ENCODE measurements at regions not wholly inside any gene's neighbourhood (a gene's known extent, or its start where the extent isn't known, plus 50 kb on each side); places are given as distances from the start of the nearest gene placed in this dataset.

GRCh38 chr5:94040591-94041148, 299.3 kb upstream of the POU5F2 start:
- TF ChIP-seq, protein P1, sequence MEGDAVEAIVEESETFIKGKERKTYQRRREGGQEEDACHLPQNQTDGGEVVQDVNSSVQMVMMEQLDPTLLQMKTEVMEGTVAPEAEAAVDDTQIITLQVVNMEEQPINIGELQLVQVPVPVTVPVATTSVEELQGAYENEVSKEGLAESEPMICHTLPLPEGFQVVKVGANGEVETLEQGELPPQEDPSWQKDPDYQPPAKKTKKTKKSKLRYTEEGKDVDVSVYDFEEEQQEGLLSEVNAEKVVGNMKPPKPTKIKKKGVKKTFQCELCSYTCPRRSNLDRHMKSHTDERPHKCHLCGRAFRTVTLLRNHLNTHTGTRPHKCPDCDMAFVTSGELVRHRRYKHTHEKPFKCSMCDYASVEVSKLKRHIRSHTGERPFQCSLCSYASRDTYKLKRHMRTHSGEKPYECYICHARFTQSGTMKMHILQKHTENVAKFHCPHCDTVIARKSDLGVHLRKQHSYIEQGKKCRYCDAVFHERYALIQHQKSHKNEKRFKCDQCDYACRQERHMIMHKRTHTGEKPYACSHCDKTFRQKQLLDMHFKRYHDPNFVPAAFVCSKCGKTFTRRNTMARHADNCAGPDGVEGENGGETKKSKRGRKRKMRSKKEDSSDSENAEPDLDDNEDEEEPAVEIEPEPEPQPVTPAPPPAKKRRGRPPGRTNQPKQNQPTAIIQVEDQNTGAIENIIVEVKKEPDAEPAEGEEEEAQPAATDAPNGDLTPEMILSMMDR (IDR thresholded peaks at IDR 0.05), result no peak

- TF ChIP-seq, protein P1 (IDR thresholded peaks at IDR 0.05), result no peak
Measured at GRCh38 chr5:94039101-94039500, 297.7 kb upstream of the POU5F2 start.

DNA sequence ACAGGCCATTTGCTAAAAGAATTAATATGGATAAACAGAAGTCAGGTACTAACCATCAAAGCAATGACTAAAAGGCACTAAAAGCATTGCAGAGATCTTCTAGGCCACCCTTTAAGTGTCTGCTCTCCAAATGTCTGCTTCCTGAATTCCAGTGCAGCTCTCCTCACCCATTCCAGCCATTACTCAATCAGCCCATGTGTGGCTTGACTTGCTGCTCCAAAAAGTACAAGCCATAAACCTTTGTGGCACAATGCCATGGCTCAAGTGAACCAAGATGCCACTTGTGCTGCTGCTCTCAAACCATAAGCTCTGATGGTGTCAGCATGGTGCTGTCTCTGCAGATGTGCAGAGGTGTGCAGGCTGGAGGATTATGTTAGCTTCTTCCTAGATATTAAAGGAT, 290.2 kb upstream of the POU5F2 start:
- TF ChIP-seq, protein P1 (IDR thresholded peaks at IDR 0.05), result no peak

DNA sequence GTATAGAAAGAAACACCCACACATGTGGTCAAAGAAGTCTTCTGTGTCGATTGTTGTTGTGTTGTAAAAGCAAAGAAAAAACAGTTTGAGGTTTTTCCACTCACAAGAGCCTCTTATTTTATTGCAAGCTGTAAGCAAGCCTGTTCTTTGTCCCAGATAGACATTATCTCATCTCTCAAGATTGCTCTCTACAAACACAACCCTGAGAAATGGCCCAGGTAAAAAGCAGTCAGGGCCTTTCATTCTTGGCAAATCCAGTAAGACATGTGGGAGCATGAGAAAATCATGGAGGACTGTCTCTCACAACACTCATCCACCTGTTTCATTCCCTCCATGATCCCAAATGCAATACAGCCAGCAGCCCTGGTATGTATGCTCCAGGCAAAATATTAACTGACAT, 286.6 kb upstream of the POU5F2 start:
- TF ChIP-seq, protein P1 (IDR thresholded peaks at IDR 0.05), result no peak

GRCh38 chr5:94027145-94027544, 285.7 kb upstream of the POU5F2 start:
- TF ChIP-seq, protein P1 (IDR thresholded peaks at IDR 0.05), result no peak

- TF ChIP-seq, protein P1 (IDR thresholded peaks at IDR 0.05), result peak; percentile 21; the same call in 1 of the 2 replicates
Measured at GRCh38 chr5:94025788-94026473, 284.5 kb upstream of the POU5F2 start.

GRCh38 chr5:94024620-94025019, 283.2 kb upstream of the POU5F2 start:
- TF ChIP-seq, protein P1 (IDR thresholded peaks at IDR 0.05), result no peak

Measured in LNCAP (cell line).